ENCODE measurements at regions not wholly inside any gene's neighbourhood (a gene's known extent, or its start where the extent isn't known, plus 50 kb on each side); places are given as distances from the start of the nearest gene placed in this dataset.

- ATAC-seq, result no peak
- WGBS, 2 donors, result 96 to 98% methylated on average over 2 of the region's 2 CpGs
These were observed 171.3 kb upstream of the NRIP1 start for GRCh38 chr21:15236111-15236510.

GRCh38 chr21:15240848-15241247 lies 176.0 kb upstream of the NRIP1 start:
- Histone ChIP-seq H3K36me3 (no peaks in the 10 kb centered on the region), H3K4me3 (no peak overlapping the region), H3K27me3 (no peaks in the 10 kb centered on the region), H3K4me1 (no peaks in the 10 kb centered on the region), H3K9me3 (no peaks in the 10 kb centered on the region), H3K27ac (no peak overlapping the region)
- intact Hi-C loops (cut with DNase I), result loop anchor here in 1 of 10 donors (10.0 kb wide), 1 partner anchor 244 kb away; no protein-coding TSS in a partner anchor
- WGBS, 2 donors, result 41 to 49% methylated on average over 2 of the region's 2 CpGs
- DNase-seq (no peak), ATAC-seq (no peak)
- no peak for TF ChIP-seq CTCF (IDR thresholded peaks at IDR 0.05)

More at GRCh38 chr21:15236111-15236510, 171.3 kb upstream of the NRIP1 start:
- TF ChIP-seq CTCF (IDR thresholded peaks at IDR 0.05), result no peak
- no peaks in the 10 kb centered on the region for H3K9me3 ChIP-seq
- no peak overlapping the region for H3K27ac ChIP-seq
- no peak overlapping the region for H3K4me3 ChIP-seq
- DNase-seq, result no peak
- H3K27me3 ChIP-seq, result no peaks in the 10 kb centered on the region
- intact Hi-C loops (cut with DNase I), result no loop called here
- no peaks in the 10 kb centered on the region for H3K36me3 ChIP-seq
- H3K4me1 ChIP-seq, result no peaks in the 10 kb centered on the region

- 82 to 93% methylated on average over 2 of the region's 2 CpGs for WGBS, 2 donors
- no peak for TF ChIP-seq CTCF (IDR thresholded peaks at IDR 0.05)
- Histone ChIP-seq H3K9me3 (no peaks in the 10 kb centered on the region), H3K27me3 (no peaks in the 10 kb centered on the region), H3K4me3 (no peak overlapping the region), H3K36me3 (no peaks in the 10 kb centered on the region), H3K27ac (no peak overlapping the region), H3K4me1 (no peaks in the 10 kb centered on the region)
- ATAC-seq (no peak), DNase-seq (no peak)
- intact Hi-C loops (cut with DNase I), result loop anchor here in 1 of 10 donors (10.0 kb wide), 1 partner anchor 243 kb away; no protein-coding TSS in a partner anchor
These were observed 177.4 kb upstream of the NRIP1 start for GRCh38 chr21:15241997-15242736.

GRCh38 chr21:15242906-15243305 lies 178.1 kb upstream of the NRIP1 start:
- no peaks in the 10 kb centered on the region for H3K9me3 ChIP-seq
- intact Hi-C loops (cut with DNase I), result loop anchor here in 1 of 10 donors (10.0 kb wide), 1 partner anchor 242 kb away; no protein-coding TSS in a partner anchor
- H3K36me3 ChIP-seq, result no peaks in the 10 kb centered on the region
- ATAC-seq (no peak), DNase-seq (no peak)
- H3K4me1 ChIP-seq, result no peaks in the 10 kb centered on the region
- H3K27ac ChIP-seq, result no peak overlapping the region
- H3K27me3 ChIP-seq, result no peaks in the 10 kb centered on the region
- H3K4me3 ChIP-seq, result no peak overlapping the region
- no peak for TF ChIP-seq CTCF (IDR thresholded peaks at IDR 0.05)
